T-helper 1 cell treated with Interleukin-12 subunit alpha and Interleukin-12 subunit beta and Interleukin-4 antibody, amounts not matched to agents 30 ng/mL and 1 ng/mL, for 36 hours (primary cell): ENCODE measurements at regions not wholly inside any gene's neighbourhood (a gene's known extent, or its start where the extent isn't known, plus 50 kb on each side); places are given as distances from the start of the nearest gene placed in this dataset.

Experiments
- intact Hi-C: fragments of 100-400 bp; cut with micrococcal nuclease; formaldehyde crosslinking; loops from one replicate; pipeline ENCODE4 v1.15.1; 2024

DNA sequence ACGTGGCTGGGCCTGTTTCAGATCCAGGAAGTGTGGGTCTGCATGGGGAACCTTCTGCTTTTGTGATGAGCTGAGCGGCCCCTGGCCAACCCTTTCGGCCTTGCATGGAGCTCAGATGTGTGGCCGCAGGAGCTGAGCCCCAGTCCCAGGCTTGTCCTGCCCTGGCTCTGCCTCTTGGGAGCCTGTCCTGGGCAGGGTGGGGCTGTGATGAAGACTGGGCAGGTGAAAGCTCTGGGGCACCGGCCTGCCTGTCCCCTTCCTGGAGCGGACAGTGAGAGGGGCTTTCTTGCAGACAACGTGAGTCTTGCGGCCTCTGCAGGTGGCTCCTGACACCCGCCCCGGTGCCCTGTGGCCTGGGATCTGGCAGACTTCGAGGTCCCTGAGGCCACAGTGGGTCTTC lies 1296.6 kb downstream of the BRD1 start:
- intact Hi-C loops: no loop called here

DNA sequence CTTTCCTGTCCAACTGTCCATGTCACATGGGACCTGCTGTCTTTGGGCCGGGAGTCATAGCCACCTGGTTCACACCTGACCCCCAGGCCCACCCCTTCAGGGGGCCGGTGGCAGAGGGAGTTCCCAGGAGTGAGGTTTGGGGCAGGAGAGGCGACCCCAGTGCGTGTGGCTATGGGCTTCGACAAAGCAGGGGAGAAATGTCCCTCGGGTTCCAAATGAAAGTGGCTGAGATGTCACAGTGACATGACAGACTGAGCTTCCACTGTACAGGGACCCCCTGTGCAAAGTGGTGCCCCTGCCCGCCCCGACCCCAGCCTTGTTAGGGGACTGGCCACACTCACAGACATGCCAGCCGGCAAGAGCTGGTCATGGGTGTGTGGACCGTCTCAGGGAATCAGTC lies 1297.0 kb downstream of the BRD1 start:
- intact Hi-C loops: no loop called here

- intact Hi-C loops: no loop called here
Measured at GRCh38 chr22:48528221-48528915, 1299.3 kb downstream of the BRD1 start.

DNA sequence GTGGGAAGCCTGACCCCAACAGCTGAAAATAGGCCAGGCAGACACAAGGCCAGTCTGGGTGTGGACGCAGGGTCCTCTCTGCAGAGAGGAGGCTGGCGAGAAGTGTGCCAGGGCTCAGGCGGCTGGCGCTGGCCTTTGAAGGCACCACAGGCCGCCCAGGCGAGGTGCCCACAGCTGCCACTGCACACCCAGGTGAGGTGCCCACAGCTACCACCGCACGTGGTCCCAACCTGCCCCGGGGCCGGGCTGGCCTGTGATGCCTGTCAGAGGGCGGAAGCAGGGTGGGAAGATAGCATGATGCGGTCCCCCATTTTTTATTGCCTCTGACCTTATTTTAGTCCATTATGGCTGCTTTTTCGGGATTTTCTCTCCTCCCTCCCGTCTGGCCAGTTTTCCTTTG lies 1303.9 kb downstream of the BRD1 start:
- intact Hi-C loops: no loop called here

DNA sequence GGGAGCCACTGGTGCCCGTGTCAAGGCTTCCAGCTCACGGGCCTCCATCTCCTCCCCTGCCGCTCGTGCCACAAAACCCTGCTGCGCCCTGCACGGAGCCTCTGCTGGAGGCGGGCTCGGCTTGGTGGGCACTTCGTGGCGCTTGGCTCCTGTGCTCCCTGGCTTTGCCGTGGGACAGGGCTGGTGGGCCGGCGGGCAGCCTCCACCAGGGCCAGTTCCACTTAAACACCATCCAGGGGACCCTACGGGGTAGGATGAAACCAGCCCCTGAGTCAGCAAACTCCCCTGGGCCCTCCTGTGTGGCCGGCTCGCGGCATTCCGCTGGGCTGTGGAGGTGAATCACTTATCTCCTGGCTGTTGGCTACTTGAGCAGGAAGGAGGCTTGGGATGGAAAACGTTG lies 1304.6 kb downstream of the BRD1 start:
- intact Hi-C loops: no loop called here

- intact Hi-C loops: no loop called here
Measured at GRCh38 chr22:48522271-48522670, 1305.4 kb downstream of the BRD1 start.

DNA sequence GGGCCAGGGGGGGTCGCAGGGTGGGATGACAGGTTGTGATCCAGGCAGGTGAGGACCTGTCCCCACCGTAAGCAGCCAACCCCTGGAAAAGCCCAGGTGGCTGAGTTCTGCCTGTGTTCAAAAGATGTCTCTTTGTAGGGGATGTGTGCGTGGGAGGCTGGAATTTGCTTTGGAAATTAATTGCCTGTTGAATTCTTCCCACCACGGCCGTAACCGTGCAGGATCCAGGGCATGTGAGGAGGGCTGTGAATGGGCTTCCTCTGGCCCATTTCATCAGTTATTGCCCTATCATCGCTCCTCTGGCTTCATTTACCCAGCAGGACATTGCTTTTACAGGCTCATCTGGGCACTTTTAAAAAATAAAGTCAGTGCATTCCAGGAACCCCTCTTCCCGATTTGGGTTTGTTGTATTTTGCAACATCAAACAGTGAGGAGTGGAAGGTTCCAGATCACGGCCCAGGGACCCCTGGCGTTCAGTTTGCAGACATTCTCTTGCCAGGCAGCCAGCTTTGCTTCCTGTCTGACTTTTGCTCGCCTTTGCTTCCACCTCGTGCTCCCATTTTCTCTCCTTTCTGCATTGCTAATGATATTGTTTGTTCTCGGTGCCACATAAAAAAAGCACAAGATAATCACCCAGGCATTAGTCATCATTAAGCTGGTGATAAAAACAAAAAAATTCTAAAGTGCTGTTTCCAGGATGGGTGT lies 1306.6 kb downstream of the BRD1 start:
- intact Hi-C loops: no loop called here

GRCh38 chr22:48520207-48520606 lies 1307.5 kb downstream of the BRD1 start:
- intact Hi-C loops: no loop called here

DNA sequence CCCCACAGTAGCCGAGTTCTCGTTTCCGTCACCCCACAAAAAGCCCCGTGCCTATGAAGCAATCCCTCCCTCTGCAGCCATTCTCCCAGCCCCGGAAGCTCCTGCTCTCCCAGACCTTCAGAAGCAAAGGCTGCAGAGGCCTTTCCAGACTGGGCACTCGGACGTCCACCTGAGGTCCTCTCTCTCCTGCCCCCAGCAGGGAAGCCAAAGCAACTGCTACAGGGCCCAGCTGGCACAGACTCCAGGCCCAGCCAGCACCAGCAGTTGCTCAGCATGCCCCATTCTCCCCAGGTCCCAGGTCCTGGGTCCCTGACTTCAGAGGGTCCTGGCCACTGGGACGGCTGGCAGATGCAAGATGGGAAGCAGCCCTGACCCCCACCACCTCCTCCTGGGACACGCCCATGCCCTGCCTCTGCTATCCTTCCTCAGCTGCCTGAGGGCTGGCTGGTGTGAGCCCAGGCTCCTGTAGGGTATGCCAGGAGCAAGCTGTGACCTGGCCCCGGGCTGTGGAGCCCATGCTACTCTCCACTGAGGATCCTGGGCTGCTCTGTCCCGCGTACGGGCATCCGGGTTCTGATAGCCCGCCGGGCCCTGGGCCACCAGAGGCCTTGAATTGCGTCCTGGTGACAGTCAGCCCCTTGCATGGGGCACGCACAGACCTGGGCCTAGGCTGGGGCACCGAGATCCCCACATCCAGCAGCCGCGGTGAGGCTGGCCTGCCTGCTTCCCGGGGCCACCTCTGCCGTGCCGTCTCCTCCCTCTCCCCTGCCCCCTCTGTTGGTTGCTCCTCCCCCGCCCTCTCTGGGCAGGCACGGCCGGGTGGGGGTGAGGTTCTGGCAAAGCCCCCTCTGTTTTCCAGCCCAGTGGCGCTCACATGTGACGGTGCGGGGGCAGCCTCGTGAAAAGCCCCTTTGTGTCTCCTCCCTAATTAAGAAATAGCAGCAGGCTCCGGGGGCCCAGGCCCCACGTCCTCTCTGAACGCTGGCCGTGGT lies 1310.3 kb downstream of the BRD1 start:
- intact Hi-C loops: no loop called here

GRCh38 chr22:48516571-48516970 lies 1311.1 kb downstream of the BRD1 start:
- intact Hi-C loops: no loop called here

DNA sequence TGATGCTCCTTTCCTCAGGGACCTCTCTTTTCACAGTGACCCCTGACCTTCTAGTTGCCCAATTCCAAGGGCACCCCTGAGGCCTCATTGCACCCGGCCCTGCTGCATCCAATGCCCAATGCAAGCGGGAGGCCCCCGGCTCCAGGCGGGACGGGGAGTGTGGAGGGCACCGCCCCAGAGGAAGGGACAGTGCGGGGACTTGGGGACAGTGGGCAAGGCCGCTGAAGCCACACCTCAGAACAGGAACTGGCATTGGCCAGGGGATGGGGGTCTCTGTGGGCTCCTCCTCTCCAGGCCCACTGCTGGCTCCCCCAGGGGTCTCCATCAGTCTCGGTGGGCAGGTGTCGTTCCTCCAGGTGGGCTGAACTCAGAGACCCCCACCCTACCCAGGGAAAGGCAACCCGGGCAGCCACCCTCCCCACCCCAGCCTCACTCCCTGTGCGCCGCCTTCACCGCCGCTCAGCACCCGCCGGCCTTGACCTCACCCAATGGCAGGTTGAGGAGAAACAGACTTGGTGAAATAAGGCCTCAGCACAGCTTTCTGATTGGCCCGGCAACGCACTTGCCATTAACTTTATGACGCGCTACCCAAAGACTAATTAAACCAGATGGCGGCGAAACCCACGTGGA lies 1312.0 kb downstream of the BRD1 start:
- intact Hi-C loops: no loop called here

DNA sequence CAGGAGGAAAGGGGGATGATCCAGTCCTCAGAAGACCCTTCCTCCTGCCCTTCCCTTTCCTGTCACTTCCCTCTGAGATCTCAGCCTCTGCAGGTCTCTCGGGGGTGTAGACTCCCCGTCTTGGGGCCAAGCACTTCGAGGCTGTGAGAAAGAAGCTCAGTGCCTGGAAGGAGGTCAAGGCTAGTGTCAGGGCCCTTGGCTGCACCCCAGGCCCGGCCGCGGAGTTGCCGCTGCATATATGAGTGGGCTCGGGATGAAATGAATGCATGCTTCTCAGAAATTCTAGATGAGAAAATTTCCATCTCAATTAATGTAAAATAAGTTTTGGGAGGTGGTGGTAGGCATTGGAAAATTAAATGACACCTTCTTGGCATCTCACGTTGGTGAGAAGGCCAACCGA lies 1313.7 kb downstream of the BRD1 start:
- intact Hi-C loops: no loop called here

DNA sequence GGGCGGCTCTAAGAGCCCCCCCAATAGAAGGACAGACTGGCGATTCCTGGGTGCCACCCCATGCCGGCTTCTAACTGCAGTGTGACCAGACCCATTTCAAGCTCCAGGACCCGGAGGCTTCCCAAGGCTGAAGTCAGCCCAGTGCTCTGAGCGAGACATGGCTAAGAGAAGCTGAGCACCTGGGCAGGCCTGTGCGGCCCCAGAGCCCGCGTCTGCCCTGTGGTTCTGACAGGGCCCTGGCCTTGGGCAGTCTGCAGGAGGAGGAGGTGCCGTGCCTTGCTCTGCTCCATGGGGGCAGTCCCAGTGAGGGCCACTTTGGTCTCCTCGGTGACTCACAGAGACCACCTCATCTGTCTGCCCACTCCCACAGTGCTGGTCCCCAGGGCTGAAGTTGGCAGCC lies 1314.2 kb downstream of the BRD1 start:
- intact Hi-C loops: no loop called here

- intact Hi-C loops: no loop called here
Measured at GRCh38 chr22:48511781-48512327, 1315.8 kb downstream of the BRD1 start.

DNA sequence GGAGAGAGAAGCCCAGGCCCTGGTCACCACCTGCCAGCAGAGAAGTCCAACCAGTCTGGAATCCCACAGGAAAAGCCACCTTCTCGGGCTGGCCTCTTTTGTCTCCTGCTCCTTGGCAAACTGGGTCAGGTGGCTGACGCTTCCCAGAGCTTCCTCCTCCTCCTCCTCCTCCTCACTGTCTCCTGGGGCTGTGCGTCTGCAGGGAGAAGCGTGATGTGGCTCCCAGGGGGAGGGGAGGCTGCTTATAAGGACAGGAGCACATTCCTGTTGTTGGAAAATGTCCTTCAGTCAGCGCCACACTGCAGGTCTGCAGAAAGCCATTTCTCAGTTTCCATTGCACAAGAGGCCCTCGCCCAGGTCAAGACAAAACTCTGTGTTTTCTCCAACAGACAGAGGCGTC lies 1316.5 kb downstream of the BRD1 start:
- intact Hi-C loops: no loop called here

- intact Hi-C loops: no loop called here
Measured at GRCh38 chr22:48510599-48510998, 1317.1 kb downstream of the BRD1 start.

DNA sequence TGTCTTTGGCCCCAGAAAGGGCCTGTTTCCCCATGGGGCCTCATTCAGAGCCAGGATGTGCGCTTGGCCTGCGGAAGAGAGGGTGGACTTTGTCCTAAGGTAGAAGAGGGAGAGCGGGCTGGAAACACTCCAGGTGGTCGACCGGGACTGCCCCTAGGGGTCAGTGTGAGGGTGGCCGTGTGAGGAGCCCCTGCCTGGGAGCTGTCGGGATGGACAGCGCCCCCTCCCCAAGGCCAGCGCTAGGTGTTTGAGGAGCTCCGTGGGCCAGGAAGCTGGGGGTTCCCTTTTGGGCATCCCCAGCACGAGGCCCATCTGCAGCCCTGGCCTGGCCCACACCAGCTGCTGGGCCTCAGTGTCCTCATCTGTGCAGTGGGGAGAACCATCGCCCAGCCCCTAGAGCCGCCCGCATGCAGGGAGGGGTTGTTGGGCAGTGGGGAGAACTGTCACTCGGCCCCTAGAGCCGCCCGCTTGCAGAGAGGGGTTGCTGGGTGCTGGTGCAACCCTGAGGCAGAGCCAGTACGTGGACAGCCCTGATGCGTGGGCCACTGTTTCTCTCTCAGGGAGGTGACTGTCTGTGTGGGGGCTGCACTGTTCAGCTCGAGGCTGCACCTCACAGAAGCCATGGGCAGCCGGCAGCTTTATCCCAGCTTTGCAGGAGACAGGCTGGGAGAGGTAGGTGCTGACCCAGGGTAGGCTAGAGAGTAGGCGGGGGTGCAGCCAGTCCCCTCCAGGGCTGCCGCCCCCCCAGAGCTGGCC lies 1319.9 kb downstream of the BRD1 start:
- intact Hi-C loops: no loop called here

DNA sequence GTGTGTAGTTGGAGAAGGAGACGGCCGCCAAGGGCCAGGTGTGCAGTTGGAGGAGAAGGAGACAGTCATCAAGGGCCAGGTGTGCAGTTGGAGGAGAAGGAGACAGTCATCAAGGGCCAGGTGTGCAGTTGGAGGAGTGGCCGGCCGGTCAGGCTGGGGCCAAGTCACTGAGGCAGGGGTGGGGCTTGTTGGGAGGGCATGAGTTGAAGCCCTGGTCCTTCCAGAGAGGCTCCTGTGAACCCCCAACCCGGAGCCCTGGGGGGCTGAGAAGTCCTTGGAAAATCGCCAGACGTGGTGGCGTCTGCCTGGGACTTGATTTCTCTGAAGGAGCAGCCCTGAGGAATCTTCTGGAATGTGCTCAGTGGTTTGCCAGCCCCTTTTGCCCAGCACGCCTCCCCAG lies 1320.5 kb downstream of the BRD1 start:
- intact Hi-C loops: no loop called here

DNA sequence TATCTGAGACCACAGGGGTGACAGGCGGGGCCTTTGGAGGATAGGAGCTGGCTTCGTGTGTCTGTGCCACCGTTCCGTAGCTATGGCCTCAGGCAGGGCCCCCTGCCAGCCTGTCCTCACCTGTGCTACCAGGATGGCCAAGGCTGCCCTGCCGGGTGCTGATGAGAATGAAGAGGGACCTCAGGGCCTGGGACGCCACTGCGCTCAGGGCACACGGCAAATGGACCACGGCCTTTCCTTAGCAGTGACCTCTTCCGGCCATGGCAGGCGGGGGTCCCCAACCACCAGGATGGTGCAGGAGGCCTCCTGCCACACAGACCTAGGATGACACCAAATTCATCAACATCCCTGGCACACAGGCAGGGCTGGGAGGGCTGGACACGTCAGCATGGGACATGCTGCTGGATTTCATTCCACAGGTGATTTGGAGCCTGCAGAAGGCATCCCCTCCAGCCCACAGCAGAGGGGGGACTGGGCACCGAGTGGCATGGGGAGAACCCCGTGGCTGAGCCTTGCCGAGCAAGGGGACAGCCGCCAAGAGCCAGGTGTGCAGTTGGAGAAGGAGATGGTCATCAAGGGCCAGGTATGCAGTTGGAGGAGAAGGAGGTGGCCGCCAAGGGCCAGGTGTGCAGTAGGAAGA lies 1321.0 kb downstream of the BRD1 start:
- intact Hi-C loops: no loop called here

GRCh38 chr22:48505891-48506290 lies 1321.8 kb downstream of the BRD1 start:
- intact Hi-C loops: no loop called here
